ENCODE measurements at regions not wholly inside any gene's neighbourhood (a gene's known extent, or its start where the extent isn't known, plus 50 kb on each side); places are given as distances from the start of the nearest gene placed in this dataset.

- TF ChIP-seq EZH2phosphoT487 (IDR thresholded peaks at IDR 0.05; ENCODE audit: unreplicated experiment) (no peak), CTCF (conservative IDR thresholded peaks at IDR 0.05; ENCODE audit: low read depth in 2 of 2) (no peak), POLR2AphosphoS5 (IDR thresholded peaks at IDR 0.05; ENCODE audit: low read depth) (no peak), EZH2 (IDR thresholded peaks at IDR 0.05; ENCODE audit: low read depth, unreplicated experiment) (no peak), ZNF331 (CRISPR knock-in tag; IDR thresholded peaks at IDR 0.05; ENCODE audit: low read depth) (no peak), JUNB (IDR thresholded peaks at IDR 0.05; ENCODE audit: unreplicated experiment) (no peak), NANOG (IDR thresholded peaks at IDR 0.05; ENCODE audit: borderline replicate concordance) (no peak), ETS1 (IDR thresholded peaks at IDR 0.05) (no peak), REST (IDR thresholded peaks at IDR 0.05; ENCODE audit: unreplicated experiment) (no peak), STAT1 (IDR thresholded peaks at IDR 0.05; ENCODE audit: unreplicated experiment) (no peak), ZNF114 (CRISPR knock-in tag; IDR thresholded peaks at IDR 0.05) (no peak), CREB1 (CRISPR knock-in tag; IDR thresholded peaks at IDR 0.05; ENCODE audit: low read depth) (no peak)
Measured at GRCh38 chr2:239836021-239836765, 188.9 kb downstream of the NDUFA10 start.
